Breast epithelium (tissue), 3 donors: ENCODE measurements at regions not wholly inside any gene's neighbourhood (a gene's known extent, or its start where the extent isn't known, plus 50 kb on each side); places are given as distances from the start of the nearest gene placed in this dataset.

Source experiments
- CTCF ChIP-seq, 3 donors: fragments of 450-650 bp; IDR thresholded peaks; one replicate each; pipeline ENCODE4 v1.5.1; 2016 to 2017; ENCODE audit warnings: antibody characterized with exemption in 3 of 3, mild to moderate bottlenecking in 3 of 3, moderate library complexity in 3 of 3
- POLR2AphosphoS5 ChIP-seq, 3 donors: sonication (generic); formaldehyde crosslinking; IDR thresholded peaks; one replicate each; pipeline ENCODE4 v1.6.1; 2017; ENCODE audit warnings: antibody characterized with exemption in 3 of 3

- TF ChIP-seq CTCF (IDR thresholded peaks at IDR 0.05) (no peak), POLR2AphosphoS5 (IDR thresholded peaks at IDR 0.05) (no peak)
These were observed 139.3 kb upstream of the COL21A1 start for GRCh38 chr6:56386717-56387116.
